Fibroblast of skin of scalp (primary cell): ENCODE measurements at regions not wholly inside any gene's neighbourhood (a gene's known extent, or its start where the extent isn't known, plus 50 kb on each side); places are given as distances from the start of the nearest gene placed in this dataset.

Source experiments
- DNase-seq: peaks from one replicate; pipeline ENCODE4 v3.0.0-alpha.2; 2013

GRCh38 chr20:1711826-1712601 is 54.4 kb upstream of the SIRPG start:
- DNase-seq, result no peak

GRCh38 chr20:1711266-1711665 is 53.7 kb upstream of the SIRPG start:
- no peak for DNase-seq

- DNase-seq, result no peak
Measured at GRCh38 chr20:1710484-1710883, 52.9 kb upstream of the SIRPG start.

GRCh38 chr20:1707588-1708449 is 50.2 kb upstream of the SIRPG start:
- no peak for DNase-seq
